ENCODE measurements at regions not wholly inside any gene's neighbourhood (a gene's known extent, or its start where the extent isn't known, plus 50 kb on each side); places are given as distances from the start of the nearest gene placed in this dataset.

DNA sequence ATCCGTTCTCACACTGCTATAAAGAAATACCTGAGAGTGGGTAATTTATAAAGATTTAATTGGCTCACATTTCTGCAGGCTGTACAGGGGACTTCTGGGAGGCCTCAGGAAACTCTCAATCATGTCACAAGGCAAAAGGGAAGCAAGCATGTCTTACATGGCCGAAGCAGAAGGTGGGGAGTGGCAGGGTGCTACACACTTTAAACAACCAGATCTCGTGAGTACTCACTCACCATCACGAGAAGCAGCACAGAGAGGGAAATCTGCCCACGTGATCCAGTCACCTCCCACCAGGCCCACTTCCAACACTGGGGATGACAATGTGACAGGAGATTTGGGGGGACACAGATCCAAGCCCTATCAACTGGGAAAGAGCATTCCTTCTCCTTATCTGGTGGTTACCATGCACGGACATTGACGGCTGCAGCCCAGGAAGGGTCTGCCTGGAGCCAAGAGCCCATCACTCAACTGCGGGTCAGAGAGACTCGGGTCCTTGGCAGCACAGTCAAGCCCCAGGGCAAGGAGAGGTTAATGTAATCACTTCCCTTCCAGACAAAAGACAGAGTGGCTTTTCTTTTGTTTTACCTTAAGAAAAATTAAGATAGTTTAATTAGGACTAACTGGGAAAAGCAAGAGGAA lies 112.3 kb upstream of the CST7 start:
- Histone ChIP-seq H3K4me3 (no peak overlapping the region), H3K9ac (ENCODE audit: insufficient read depth in 1 of 2, low read depth in 2 of 2, low read length in 2 of 2) (no peak overlapping the region), H3K4me1 (replicated peaks in 1 of 2; ENCODE audit: control insufficient read depth in 2 of 2, insufficient read depth in 2 of 2, low read length in 2 of 2) (no peaks in the 10 kb centered on the region), H3K9me1 (ENCODE audit: control insufficient read depth, insufficient read depth, low read length) (no peaks in the 10 kb centered on the region), H3K36me3 (ENCODE audit: control insufficient read depth, insufficient read depth, low read length) (no peaks in the 10 kb centered on the region), H3K4me2 (ENCODE audit: insufficient read depth, low read length) (no peak overlapping the region), H3K9me3 (replicated peaks; ENCODE audit: control insufficient read depth, insufficient read depth, low read depth, low read length) (no peaks in the 10 kb centered on the region), H3K79me2 (ENCODE audit: control insufficient read depth, insufficient read depth, low read length) (no peaks in the 10 kb centered on the region), H2AFZ (ENCODE audit: low read depth, low read length) (no peak overlapping the region), H3K27ac (ENCODE audit: extremely low read depth, low read depth, low read length) (no peak overlapping the region), H4K20me1 (replicated peaks; ENCODE audit: control insufficient read depth, insufficient read depth, low read length) (no peaks in the 10 kb centered on the region), H3K27me3 (ENCODE audit: control insufficient read depth in 2 of 2, insufficient read depth in 2 of 2, low read length in 2 of 2) (no peaks in the 10 kb centered on the region; a peak in 1 of 5 replicates)
- DNase-seq (ENCODE audit: extremely low read depth in 1 of 4, low spot score in 3 of 4) (no peak), ATAC-seq (no peak), FAIRE-seq (no peak)
- TF ChIP-seq ZNF586 (CRISPR knock-in tag; conservative IDR thresholded peaks at IDR 0.05) (no peak), ZNF77 (CRISPR knock-in tag; IDR thresholded peaks at IDR 0.05) (no peak), KLF10 (CRISPR knock-in tag; IDR thresholded peaks at IDR 0.05) (no peak), ZNF197 (CRISPR knock-in tag; IDR thresholded peaks at IDR 0.05; ENCODE audit: low read depth) (no peak), ZNF41 (CRISPR knock-in tag; conservative IDR thresholded peaks at IDR 0.05) (no peak), ZFP36 (IDR thresholded peaks at IDR 0.05; ENCODE audit: low read depth, low read length, partially characterized antibody) (no peak)
- TF ChIP-seq, protein P1, sequence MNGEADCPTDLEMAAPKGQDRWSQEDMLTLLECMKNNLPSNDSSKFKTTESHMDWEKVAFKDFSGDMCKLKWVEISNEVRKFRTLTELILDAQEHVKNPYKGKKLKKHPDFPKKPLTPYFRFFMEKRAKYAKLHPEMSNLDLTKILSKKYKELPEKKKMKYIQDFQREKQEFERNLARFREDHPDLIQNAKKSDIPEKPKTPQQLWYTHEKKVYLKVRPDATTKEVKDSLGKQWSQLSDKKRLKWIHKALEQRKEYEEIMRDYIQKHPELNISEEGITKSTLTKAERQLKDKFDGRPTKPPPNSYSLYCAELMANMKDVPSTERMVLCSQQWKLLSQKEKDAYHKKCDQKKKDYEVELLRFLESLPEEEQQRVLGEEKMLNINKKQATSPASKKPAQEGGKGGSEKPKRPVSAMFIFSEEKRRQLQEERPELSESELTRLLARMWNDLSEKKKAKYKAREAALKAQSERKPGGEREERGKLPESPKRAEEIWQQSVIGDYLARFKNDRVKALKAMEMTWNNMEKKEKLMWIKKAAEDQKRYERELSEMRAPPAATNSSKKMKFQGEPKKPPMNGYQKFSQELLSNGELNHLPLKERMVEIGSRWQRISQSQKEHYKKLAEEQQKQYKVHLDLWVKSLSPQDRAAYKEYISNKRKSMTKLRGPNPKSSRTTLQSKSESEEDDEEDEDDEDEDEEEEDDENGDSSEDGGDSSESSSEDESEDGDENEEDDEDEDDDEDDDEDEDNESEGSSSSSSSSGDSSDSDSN (IDR thresholded peaks at IDR 0.05; ENCODE audit: borderline replicate concordance in 1 of 2, low read depth in 2 of 2, low read length in 2 of 2): no peak
- TF ChIP-seq, protein P2, sequence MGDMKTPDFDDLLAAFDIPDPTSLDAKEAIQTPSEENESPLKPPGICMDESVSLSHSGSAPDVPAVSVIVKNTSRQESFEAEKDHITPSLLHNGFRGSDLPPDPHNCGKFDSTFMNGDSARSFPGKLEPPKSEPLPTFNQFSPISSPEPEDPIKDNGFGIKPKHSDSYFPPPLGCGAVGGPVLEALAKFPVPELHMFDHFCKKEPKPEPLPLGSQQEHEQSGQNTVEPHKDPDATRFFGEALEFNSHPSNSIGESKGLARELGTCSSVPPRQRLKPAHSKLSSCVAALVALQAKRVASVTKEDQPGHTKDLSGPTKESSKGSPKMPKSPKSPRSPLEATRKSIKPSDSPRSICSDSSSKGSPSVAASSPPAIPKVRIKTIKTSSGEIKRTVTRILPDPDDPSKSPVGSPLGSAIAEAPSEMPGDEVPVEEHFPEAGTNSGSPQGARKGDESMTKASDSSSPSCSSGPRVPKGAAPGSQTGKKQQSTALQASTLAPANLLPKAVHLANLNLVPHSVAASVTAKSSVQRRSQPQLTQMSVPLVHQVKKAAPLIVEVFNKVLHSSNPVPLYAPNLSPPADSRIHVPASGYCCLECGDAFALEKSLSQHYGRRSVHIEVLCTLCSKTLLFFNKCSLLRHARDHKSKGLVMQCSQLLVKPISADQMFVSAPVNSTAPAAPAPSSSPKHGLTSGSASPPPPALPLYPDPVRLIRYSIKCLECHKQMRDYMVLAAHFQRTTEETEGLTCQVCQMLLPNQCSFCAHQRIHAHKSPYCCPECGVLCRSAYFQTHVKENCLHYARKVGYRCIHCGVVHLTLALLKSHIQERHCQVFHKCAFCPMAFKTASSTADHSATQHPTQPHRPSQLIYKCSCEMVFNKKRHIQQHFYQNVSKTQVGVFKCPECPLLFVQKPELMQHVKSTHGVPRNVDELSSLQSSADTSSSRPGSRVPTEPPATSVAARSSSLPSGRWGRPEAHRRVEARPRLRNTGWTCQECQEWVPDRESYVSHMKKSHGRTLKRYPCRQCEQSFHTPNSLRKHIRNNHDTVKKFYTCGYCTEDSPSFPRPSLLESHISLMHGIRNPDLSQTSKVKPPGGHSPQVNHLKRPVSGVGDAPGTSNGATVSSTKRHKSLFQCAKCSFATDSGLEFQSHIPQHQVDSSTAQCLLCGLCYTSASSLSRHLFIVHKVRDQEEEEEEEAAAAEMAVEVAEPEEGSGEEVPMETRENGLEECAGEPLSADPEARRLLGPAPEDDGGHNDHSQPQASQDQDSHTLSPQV (IDR thresholded peaks at IDR 0.05): no peak
- TF ChIP-seq, protein P3, sequence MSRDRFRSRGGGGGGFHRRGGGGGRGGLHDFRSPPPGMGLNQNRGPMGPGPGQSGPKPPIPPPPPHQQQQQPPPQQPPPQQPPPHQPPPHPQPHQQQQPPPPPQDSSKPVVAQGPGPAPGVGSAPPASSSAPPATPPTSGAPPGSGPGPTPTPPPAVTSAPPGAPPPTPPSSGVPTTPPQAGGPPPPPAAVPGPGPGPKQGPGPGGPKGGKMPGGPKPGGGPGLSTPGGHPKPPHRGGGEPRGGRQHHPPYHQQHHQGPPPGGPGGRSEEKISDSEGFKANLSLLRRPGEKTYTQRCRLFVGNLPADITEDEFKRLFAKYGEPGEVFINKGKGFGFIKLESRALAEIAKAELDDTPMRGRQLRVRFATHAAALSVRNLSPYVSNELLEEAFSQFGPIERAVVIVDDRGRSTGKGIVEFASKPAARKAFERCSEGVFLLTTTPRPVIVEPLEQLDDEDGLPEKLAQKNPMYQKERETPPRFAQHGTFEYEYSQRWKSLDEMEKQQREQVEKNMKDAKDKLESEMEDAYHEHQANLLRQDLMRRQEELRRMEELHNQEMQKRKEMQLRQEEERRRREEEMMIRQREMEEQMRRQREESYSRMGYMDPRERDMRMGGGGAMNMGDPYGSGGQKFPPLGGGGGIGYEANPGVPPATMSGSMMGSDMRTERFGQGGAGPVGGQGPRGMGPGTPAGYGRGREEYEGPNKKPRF (IDR thresholded peaks at IDR 0.05; ENCODE audit: low read depth, low read length): no peak
- 2% methylated on average over 9 of the region's 9 CpGs for WGBS (ENCODE audit: insufficient coverage, low coverage, missing lambda C conversion rate)
- POLR2A ChIA-PET: no interaction called here
- in situ Hi-C loops (cut with MboI): no loop called here
- BruUV-seq (replicated peaks): no TSS peak
- CTCF ChIA-PET (ENCODE audit: low intra/inter-chr PET ratio): no interaction called here
- intact Hi-C loops (cut with micrococcal nuclease): no loop called here
